ENCODE measurements at regions not wholly inside any gene's neighbourhood (a gene's known extent, or its start where the extent isn't known, plus 50 kb on each side); places are given as distances from the start of the nearest gene placed in this dataset.

GRCh38 chr11:134757633-134758032, 345.6 kb upstream of the B3GAT1 start:
- no peak for DNase-seq

- no peak for DNase-seq
Observed at GRCh38 chr11:134756811-134757540, 344.9 kb upstream of the B3GAT1 start.

- no peak for DNase-seq
Observed at GRCh38 chr11:134755535-134755934, 343.5 kb upstream of the B3GAT1 start.

GRCh38 chr11:134754521-134755198, 342.6 kb upstream of the B3GAT1 start:
- no peak for DNase-seq

- DNase-seq = no peak
Observed at GRCh38 chr11:134753771-134754520, 341.9 kb upstream of the B3GAT1 start.

- no peak for DNase-seq
Observed at GRCh38 chr11:134752964-134753770, 341.1 kb upstream of the B3GAT1 start.

GRCh38 chr11:134752526-134752925, 340.5 kb upstream of the B3GAT1 start:
- no peak for DNase-seq

GRCh38 chr11:134751766-134752165, 339.7 kb upstream of the B3GAT1 start:
- no peak for DNase-seq

- no peak for DNase-seq
Observed at GRCh38 chr11:134751031-134751585, 339.1 kb upstream of the B3GAT1 start.

- no peak for DNase-seq
Observed at GRCh38 chr11:134750619-134751018, 338.6 kb upstream of the B3GAT1 start.

- DNase-seq = peak; percentile 30
Observed at GRCh38 chr11:134749040-134749839, 337.2 kb upstream of the B3GAT1 start.

- no peak for DNase-seq
Observed at GRCh38 chr11:134746609-134747008, 334.6 kb upstream of the B3GAT1 start.

- no peak for DNase-seq
Observed at GRCh38 chr11:134745456-134745855, 333.4 kb upstream of the B3GAT1 start.

GRCh38 chr11:134743820-134744195, 331.8 kb upstream of the B3GAT1 start:
- no peak for DNase-seq

GRCh38 chr11:134742956-134743819, 331.1 kb upstream of the B3GAT1 start:
- no peak for DNase-seq

GRCh38 chr11:134742224-134742612, 330.2 kb upstream of the B3GAT1 start:
- no peak for DNase-seq

GRCh38 chr11:134741453-134742223, 329.6 kb upstream of the B3GAT1 start:
- DNase-seq = no peak

GRCh38 chr11:134740590-134741261, 328.7 kb upstream of the B3GAT1 start:
- DNase-seq = no peak

- no peak for DNase-seq
Observed at GRCh38 chr11:134739136-134739535, 327.1 kb upstream of the B3GAT1 start.

Data from NCI-H524 treated with DMSO at 0.1 percent for 48 hours (cell line).